ENCODE measurements at regions not wholly inside any gene's neighbourhood (a gene's known extent, or its start where the extent isn't known, plus 50 kb on each side); places are given as distances from the start of the nearest gene placed in this dataset.

DNA sequence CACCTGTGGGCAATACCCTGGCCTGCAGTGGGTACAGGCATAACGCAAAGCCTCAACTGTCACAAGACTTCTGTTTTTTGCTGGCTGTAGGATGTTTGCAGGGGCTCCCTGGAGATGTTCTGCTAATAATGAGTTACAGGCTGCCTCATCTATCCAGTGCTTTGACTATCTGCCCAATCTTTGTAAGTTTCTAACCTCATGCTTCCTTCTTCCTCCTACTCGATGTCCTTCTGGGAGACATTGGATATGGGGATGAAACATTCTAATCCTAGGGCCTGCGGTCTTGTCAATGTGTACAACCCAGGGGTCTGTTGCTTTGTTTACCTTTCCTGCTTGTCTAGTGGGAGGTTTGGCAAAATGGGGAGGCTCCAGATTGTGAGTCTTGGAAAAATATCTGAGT lies 136.8 kb upstream of the TCF21 start:
- DNase-seq (ENCODE audit: low read depth in 2 of 3, low spot score in 2 of 3): no peak

- no peak for DNase-seq (ENCODE audit: low read depth in 2 of 3, low spot score in 2 of 3)
Measured at GRCh38 chr6:133753756-133754155, 135.2 kb upstream of the TCF21 start.

DNA sequence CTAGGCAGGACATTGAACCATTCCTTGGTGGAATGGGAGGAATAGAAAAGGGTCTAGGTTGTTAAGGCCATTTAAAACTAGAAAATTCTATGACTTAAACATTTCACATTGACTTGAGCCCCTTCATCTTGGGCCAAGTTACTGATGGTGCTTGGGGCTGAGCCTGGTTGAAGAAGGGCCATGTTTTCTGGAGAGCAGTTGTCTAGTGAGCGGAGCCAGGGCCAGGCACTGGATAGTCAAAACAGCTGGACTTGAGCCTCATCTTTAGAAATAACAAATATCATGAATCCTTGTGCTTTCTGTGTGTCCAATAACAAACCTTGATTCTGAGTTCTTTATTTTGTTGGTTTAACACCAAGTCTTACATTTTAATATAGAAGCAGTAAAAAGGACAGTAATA lies 134.6 kb upstream of the TCF21 start:
- DNase-seq (ENCODE audit: low read depth in 2 of 3, low spot score in 2 of 3): no peak

- no peak for DNase-seq (ENCODE audit: low read depth in 2 of 3, low spot score in 2 of 3)
Measured at GRCh38 chr6:133756078-133756695, 132.7 kb upstream of the TCF21 start.

- DNase-seq (ENCODE audit: low read depth in 2 of 3, low spot score in 2 of 3): no peak
Measured at GRCh38 chr6:133757335-133757734, 131.6 kb upstream of the TCF21 start.

GRCh38 chr6:133758815-133759335 lies 130.0 kb upstream of the TCF21 start:
- DNase-seq (ENCODE audit: low read depth in 2 of 3, low spot score in 2 of 3): no peak

GRCh38 chr6:133759524-133759923 lies 129.4 kb upstream of the TCF21 start:
- no peak for DNase-seq (ENCODE audit: low read depth in 2 of 3, low spot score in 2 of 3)

- no peak for DNase-seq (ENCODE audit: low read depth in 2 of 3, low spot score in 2 of 3)
Measured at GRCh38 chr6:133761706-133762105, 127.2 kb upstream of the TCF21 start.

DNA sequence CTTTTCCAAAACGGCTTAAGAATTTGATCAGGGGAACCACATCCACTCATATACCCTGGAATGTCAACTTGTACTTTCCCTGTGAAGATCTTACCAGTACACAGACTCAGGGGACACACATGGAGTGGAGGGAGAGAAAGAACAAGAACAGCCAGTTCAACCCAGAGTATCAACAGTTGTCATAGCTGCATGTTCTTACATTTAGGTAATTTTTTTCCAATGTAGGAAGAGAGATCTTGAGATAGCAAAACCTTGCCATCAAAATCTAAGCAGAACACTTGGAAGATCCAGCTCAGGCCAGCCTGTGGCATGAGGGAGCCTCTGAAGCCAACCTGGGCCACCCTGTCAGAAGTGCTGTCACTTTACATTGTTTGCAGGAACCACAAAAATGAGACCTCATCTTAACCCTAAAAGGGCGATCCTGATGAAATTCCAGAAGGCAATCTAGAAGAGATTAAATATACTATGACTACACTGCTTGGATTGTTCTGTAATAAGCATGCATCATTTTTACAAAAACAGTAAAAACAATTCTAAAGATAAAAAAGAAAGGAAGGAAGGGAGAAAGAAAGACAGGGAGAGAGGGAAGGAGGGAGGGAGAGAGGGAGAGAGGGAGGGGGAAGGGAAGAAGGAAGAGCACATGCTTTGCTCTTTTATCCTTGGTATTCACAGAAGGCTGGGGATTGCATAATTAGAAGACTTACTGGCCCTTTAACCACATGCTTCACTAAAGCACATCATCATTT lies 124.7 kb upstream of the TCF21 start:
- DNase-seq (ENCODE audit: low read depth in 2 of 3, low spot score in 2 of 3): no peak

DNA sequence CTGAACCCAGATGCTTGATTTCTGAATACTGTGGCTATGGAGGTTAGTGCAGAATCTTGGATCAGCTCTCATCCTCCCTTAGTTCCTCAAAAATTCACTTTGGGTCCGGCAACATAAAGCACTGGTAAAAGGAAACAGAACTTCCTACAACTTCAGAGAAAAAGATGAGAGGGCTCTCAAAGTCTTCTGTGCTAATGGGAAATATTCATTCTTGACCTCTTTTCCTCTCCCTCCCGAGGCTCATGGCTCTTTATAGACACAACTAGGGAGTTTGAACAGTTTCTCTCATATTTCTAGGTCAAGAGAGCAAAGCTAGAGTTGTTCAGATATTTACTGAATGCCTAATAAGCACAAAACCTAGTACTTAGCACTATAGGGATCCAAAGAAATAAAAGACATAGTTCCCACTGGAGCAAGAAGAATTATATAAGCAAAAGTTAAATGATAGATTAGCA lies 124.1 kb upstream of the TCF21 start:
- DNase-seq (ENCODE audit: low read depth in 2 of 3, low spot score in 2 of 3): no peak

DNA sequence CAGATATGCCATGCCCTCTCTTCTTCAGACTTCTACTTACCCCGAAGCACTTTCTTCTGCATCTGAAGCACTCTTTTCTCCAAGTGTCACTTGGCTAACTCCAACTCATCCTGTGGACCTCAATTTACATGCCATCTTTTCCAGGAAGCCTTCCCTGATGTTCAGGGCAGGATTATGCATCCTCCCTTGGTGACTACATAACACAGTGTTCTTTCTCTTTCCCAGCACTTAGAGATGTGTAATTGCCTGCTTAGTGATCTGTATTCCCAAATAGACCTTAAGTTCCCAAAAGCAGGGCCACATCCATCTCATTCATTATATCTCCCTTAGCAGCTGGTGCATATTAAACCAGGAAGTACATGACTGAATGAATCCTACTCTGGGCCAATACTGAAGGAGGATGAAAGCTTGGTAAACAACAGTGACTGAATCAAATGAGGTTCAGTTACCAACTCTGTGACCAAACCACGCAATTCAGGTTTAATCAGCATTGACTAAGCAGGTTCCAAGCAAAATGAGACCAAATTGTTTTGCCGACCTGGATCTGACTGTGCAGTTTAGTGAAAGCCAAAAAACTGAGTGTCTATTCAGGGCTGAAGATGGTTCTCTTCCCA lies 121.4 kb upstream of the TCF21 start:
- DNase-seq (ENCODE audit: low read depth in 2 of 3, low spot score in 2 of 3): no peak

GRCh38 chr6:133768656-133769295 lies 120.1 kb upstream of the TCF21 start:
- DNase-seq (ENCODE audit: low read depth in 2 of 3, low spot score in 2 of 3): no peak

- DNase-seq (ENCODE audit: low read depth in 2 of 3, low spot score in 2 of 3): no peak
Measured at GRCh38 chr6:133769463-133769862, 119.5 kb upstream of the TCF21 start.

DNA sequence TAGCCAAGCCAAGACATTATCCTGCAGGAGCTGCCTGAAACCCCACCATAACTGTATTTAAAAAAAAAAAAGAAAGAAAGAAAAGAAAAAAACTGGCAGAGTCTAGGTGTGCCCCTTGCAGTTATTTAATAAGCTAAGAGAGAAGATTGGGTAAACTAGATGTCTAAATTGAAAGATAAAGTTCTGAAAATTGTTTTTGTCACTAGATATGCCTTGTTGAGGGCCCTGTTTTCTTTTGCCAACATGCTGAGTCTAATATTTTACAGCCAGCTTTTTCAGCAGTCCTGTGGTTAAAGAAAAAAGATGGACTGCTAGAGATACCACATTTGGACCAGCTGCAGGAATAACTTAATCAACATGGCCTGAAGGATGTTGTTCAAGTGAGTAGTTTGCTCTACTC lies 116.3 kb upstream of the TCF21 start:
- no peak for DNase-seq (ENCODE audit: low read depth in 2 of 3, low spot score in 2 of 3)

GRCh38 chr6:133773776-133774175 lies 115.1 kb upstream of the TCF21 start:
- no peak for DNase-seq (ENCODE audit: low read depth in 2 of 3, low spot score in 2 of 3)

DNA sequence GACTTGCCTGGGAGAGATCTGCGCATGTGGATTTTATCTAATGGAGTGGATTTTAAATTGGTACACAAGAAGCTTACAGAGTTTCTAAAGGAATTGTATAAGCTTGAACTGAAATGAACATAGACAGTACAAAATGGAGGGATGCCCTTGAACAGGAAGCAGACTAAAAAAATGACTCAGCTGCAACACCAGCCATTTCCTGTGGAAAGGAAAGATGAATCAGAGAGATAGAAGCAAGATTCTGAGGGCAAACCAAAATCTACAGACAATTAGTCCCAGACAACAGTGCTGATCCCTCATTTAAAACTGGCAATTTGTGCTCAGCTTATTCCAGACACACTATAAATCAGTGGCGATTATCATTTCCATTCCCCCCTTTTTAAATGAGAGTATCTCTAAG lies 114.6 kb upstream of the TCF21 start:
- DNase-seq (ENCODE audit: low read depth in 2 of 3, low spot score in 2 of 3): no peak

DNA sequence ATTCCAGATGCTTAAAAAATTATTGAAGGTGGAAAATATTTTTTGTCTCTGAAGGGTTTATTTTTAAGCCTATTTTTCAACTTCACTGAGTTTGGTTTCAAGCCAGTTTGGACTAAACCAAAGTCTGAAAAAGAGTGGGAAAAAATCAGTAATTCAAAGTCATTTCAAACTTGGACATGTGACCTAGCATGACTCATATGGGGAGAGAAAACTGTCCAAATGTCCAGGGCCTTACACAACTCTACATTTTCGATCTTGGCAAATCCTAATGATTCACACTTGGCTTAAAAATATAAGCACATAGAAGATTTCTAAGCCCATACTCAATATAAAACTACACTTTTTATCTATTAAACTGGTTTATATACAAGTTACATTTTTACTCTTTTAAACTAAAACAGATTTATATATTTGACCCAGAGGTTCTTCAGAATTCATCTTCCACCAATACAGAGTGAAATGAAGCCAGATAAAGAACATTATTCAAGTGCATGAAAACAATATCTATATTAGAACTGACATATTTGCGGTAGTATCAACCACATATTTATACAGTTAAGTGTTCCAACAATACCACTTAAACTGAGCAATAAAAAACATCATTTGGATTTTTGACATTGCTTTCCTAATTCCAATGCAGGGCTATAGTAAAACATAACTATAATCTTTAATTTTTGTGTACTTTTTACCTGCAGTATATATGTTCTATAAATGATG lies 110.3 kb upstream of the TCF21 start:
- DNase-seq (ENCODE audit: low read depth in 2 of 3, low spot score in 2 of 3): no peak

DNA sequence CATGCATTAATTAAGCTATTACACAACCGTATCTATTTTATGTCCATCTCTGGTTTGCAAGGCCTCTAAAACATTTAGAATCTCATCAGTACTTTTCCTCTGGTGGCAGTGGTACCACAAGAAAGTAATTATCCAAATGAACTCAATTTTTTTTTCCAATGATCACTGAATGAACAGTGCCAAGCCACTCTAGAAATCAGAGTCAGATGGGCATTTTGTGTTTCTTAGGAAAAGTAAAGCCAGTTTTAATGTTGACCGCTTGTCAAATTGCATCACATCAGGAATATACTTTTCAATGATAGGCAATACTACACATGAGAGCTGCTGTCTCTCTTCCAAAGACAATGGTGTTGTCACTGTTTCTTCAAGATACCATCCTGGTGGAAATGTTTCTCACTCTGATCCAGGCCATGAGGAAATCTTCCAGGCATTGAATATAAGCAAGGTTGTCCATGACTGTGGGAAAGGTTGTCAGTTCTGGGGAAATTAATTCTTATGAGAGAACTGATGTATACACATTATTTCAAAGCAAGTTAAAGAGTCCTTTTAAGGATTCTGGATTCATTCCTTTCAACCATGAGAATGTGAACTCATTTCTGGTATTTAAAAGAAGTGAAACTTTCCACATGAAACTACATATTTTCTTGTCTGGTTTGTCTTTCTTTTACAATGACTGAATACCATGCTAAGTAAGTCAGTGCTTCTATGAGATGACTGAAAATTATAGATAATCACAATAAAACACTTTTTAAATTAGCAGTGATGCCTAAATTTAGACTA lies 108.8 kb upstream of the TCF21 start:
- DNase-seq (ENCODE audit: low read depth in 2 of 3, low spot score in 2 of 3): no peak

GRCh38 chr6:133786016-133786415 lies 102.9 kb upstream of the TCF21 start:
- DNase-seq (ENCODE audit: low read depth in 2 of 3, low spot score in 2 of 3): no peak

- DNase-seq (ENCODE audit: low read depth in 2 of 3, low spot score in 2 of 3): no peak
Measured at GRCh38 chr6:133787122-133787521, 101.8 kb upstream of the TCF21 start.

All from activated CD8-positive, alpha-beta memory T cell treated with anti-CD3 and anti-CD28 coated beads for 48 hours (primary cell).